ENCODE measurements at regions not wholly inside any gene's neighbourhood (a gene's known extent, or its start where the extent isn't known, plus 50 kb on each side); places are given as distances from the start of the nearest gene placed in this dataset.
"Not testable (repeated sequence)": the region's sequence is repeated elsewhere in the genome, so short reads cannot be mapped to it uniquely, and the experiment has no call there.

- no peak for TF ChIP-seq POLR2AphosphoS5 (IDR thresholded peaks at IDR 0.05)
- no peak for TF ChIP-seq POLR2A (IDR thresholded peaks at IDR 0.05)
- TF ChIP-seq EP300 (IDR thresholded peaks at IDR 0.05) = no peak
- TF ChIP-seq CTCF (IDR thresholded peaks at IDR 0.05) = no peak
- Histone ChIP-seq H3K27ac (no peak overlapping the region), H3K27me3 (no peaks in the 10 kb centered on the region), H3K36me3 (no peaks in the 10 kb centered on the region), H3K9me3 (no peaks in the 10 kb centered on the region), H3K4me1 (no peaks in the 10 kb centered on the region), H3K4me3 (no peak overlapping the region)
- ATAC-seq (ENCODE audit: low FRiP score in 2 of 2) = no peak
- no peak for DNase-seq
These were observed 221.9 kb downstream of the LHFPL1 start for GRCh38 chrX:112457788-112458187.

GRCh38 chrX:112450810-112451209 is 228.9 kb downstream of the LHFPL1 start:
- H3K4me3 ChIP-seq = no peak overlapping the region
- no peak for TF ChIP-seq EP300 (IDR thresholded peaks at IDR 0.05)
- no peak for TF ChIP-seq POLR2AphosphoS5 (IDR thresholded peaks at IDR 0.05)
- no peak for TF ChIP-seq POLR2A (IDR thresholded peaks at IDR 0.05)
- TF ChIP-seq CTCF (IDR thresholded peaks at IDR 0.05) = no peak
- DNase-seq = no peak
- H3K27me3 ChIP-seq = no peaks in the 10 kb centered on the region
- H3K9me3 ChIP-seq = no peaks in the 10 kb centered on the region
- H3K27ac ChIP-seq = no peak overlapping the region
- no peak for ATAC-seq (ENCODE audit: low FRiP score in 2 of 2)
- WGBS, 2 donors = 64 to 68% methylated on average over 2 of the region's 2 CpGs
- H3K4me1 ChIP-seq = no peaks in the 10 kb centered on the region
- no peaks in the 10 kb centered on the region for H3K36me3 ChIP-seq

- Histone ChIP-seq H3K36me3 (no peaks in the 10 kb centered on the region), H3K27ac (no peak overlapping the region), H3K9me3 (no peaks in the 10 kb centered on the region), H3K27me3 (no peaks in the 10 kb centered on the region), H3K4me1 (no peaks in the 10 kb centered on the region), H3K4me3 (no peak overlapping the region)
- TF ChIP-seq POLR2A (IDR thresholded peaks at IDR 0.05) (no peak), POLR2AphosphoS5 (IDR thresholded peaks at IDR 0.05) (no peak), EP300 (IDR thresholded peaks at IDR 0.05) (no peak), CTCF (IDR thresholded peaks at IDR 0.05) (no peak)
- WGBS, 2 donors = 86 to 91% methylated on average over 2 of the region's 2 CpGs
- no peak for DNase-seq
- no peak for ATAC-seq (ENCODE audit: low FRiP score in 2 of 2)
These were observed 239.5 kb downstream of the LHFPL1 start for GRCh38 chrX:112440277-112440676.

- WGBS, 2 donors = 89 to 100% methylated on average over 1 of the region's 1 CpG
- Histone ChIP-seq H3K4me1 (no peaks in the 10 kb centered on the region), H3K27me3 (no peaks in the 10 kb centered on the region), H3K4me3 (no peak overlapping the region), H3K27ac (no peak overlapping the region), H3K9me3 (no peaks in the 10 kb centered on the region), H3K36me3 (no peaks in the 10 kb centered on the region)
- DNase-seq (no peak), ATAC-seq (ENCODE audit: low FRiP score in 2 of 2) (no peak)
- TF ChIP-seq EP300 (IDR thresholded peaks at IDR 0.05) (no peak), POLR2AphosphoS5 (IDR thresholded peaks at IDR 0.05) (no peak)
These were observed 255.6 kb downstream of the LHFPL1 start for GRCh38 chrX:112424166-112424565.

- Histone ChIP-seq H3K27ac (no peak overlapping the region), H3K36me3 (no peaks in the 10 kb centered on the region), H3K27me3 (no peaks in the 10 kb centered on the region), H3K4me1 (no peaks in the 10 kb centered on the region), H3K4me3 (no peak overlapping the region), H3K9me3 (no peaks in the 10 kb centered on the region)
- 52 to 57% methylated on average over 2 to 3 of the region's 3 CpGs for WGBS, 2 donors
- TF ChIP-seq EP300 (IDR thresholded peaks at IDR 0.05) = no peak
- TF ChIP-seq CTCF (IDR thresholded peaks at IDR 0.05) = no peak
- DNase-seq (no peak), ATAC-seq (ENCODE audit: low FRiP score in 2 of 2) (no peak)
These were observed 288.4 kb downstream of the LHFPL1 start for GRCh38 chrX:112391313-112391712.

- 38 to 39% methylated on average over 8 of the region's 8 CpGs for WGBS, 2 donors
- H3K36me3 ChIP-seq; H3K27ac ChIP-seq; H3K27me3 ChIP-seq; ATAC-seq (ENCODE audit: low FRiP score in 2 of 2); H3K4me3 ChIP-seq; DNase-seq; H3K4me1 ChIP-seq; H3K9me3 ChIP-seq: not testable (repeated sequence)
These were observed 298.0 kb downstream of the LHFPL1 start for GRCh38 chrX:112381649-112382298.

All from upper lobe of left lung (tissue), 6 donors.